Mesenchymal stem cell (in vitro differentiated cells and primary cell): ENCODE measurements at regions not wholly inside any gene's neighbourhood (a gene's known extent, or its start where the extent isn't known, plus 50 kb on each side); places are given as distances from the start of the nearest gene placed in this dataset.

ENCODE experiments used
- DNase-seq: peaks from one replicate; pipeline ENCODE4 v3.0.0-alpha.2; 2013
- H2AFZ ChIP-seq: one replicate; pipeline ENCODE4 v1.6.1; 2013; ENCODE audit warnings: low read depth, mild to moderate bottlenecking, control low read depth, inconsistent platforms, low read length, moderate library complexity
- H2AK5ac ChIP-seq: 2 replicates; pipeline ENCODE4 v1.6.1; 2013; ENCODE audit warnings: low read length, moderate library complexity, mild to moderate bottlenecking, inconsistent platforms; ENCODE audit not compliant: severe bottlenecking
- H2BK120ac ChIP-seq: one replicate; pipeline ENCODE4 v1.6.1; 2013; ENCODE audit warnings: low read depth, mild to moderate bottlenecking, inconsistent platforms, low read length, moderate library complexity
- H2BK12ac ChIP-seq, 2 experiments: one replicate each; pipeline ENCODE4 v1.6.1; 2013; ENCODE audit warnings: inconsistent platforms in 2 of 2, low read length in 2 of 2, mild to moderate bottlenecking in 2 of 2, moderate library complexity in 2 of 2, control low read depth in 1 of 2
- H2BK15ac ChIP-seq: one replicate; pipeline ENCODE4 v1.6.1; 2013; ENCODE audit warnings: mild to moderate bottlenecking, low read depth, inconsistent platforms; ENCODE audit not compliant: poor library complexity, severe bottlenecking
- H2BK5ac ChIP-seq: 2 replicates; pipeline ENCODE4 v1.6.1; 2013; ENCODE audit warnings: low read depth, mild to moderate bottlenecking, low read length, control low read depth, inconsistent platforms; ENCODE audit not compliant: poor library complexity, severe bottlenecking
- H3K14ac ChIP-seq, 2 experiments: one replicate each; pipeline ENCODE4 v1.6.1; 2013; ENCODE audit warnings: inconsistent platforms in 2 of 2, low read length in 2 of 2, control low read depth in 1 of 2, mild to moderate bottlenecking in 1 of 2, moderate library complexity in 1 of 2
- H3K18ac ChIP-seq, 2 experiments: one replicate each; pipeline ENCODE4 v1.6.1; 2013; ENCODE audit warnings: inconsistent platforms in 2 of 2, low read length in 2 of 2, control low read depth in 1 of 2, low read depth in 1 of 2, mild to moderate bottlenecking in 1 of 2
- H3K23ac ChIP-seq, 2 experiments: one replicate each; pipeline ENCODE4 v1.6.1; 2013; ENCODE audit warnings: inconsistent platforms in 2 of 2, low read length in 2 of 2, mild to moderate bottlenecking in 2 of 2, moderate library complexity in 2 of 2, control low read depth in 1 of 2
- H3K27ac ChIP-seq: 2 replicates; pipeline ENCODE4 v1.5.1; 2013; ENCODE audit warnings: mild to moderate bottlenecking, moderate library complexity, low read length, control low read depth, inconsistent platforms; ENCODE audit not compliant: poor library complexity, severe bottlenecking
- H3K27me3 ChIP-seq, 2 experiments: 2 replicates each; pipeline versions ENCODE4 v1.6.1 to v1.7.0; 2013; ENCODE audit warnings: low read length in 2 of 2, mild to moderate bottlenecking in 2 of 2, moderate library complexity in 2 of 2, control low read depth in 1 of 2, inconsistent platforms in 1 of 2; ENCODE audit not compliant: control insufficient read depth in 1 of 2, insufficient read depth in 1 of 2
- H3K36me3 ChIP-seq, 2 experiments: 2 replicates each; pipeline versions ENCODE4 v1.6.1 to v1.7.0; 2013; ENCODE audit warnings: low read length in 2 of 2, control low read depth in 1 of 2, inconsistent platforms in 1 of 2, low read depth in 1 of 2, mild to moderate bottlenecking in 1 of 2; ENCODE audit not compliant: insufficient read depth in 2 of 2, control insufficient read depth in 1 of 2
- H3K4ac ChIP-seq, 2 experiments: one replicate each; pipeline ENCODE4 v1.6.1; 2013; ENCODE audit warnings: inconsistent platforms in 2 of 2, low read length in 2 of 2, mild to moderate bottlenecking in 2 of 2, moderate library complexity in 2 of 2, control low read depth in 1 of 2, low read depth in 1 of 2
- H3K4me1 ChIP-seq: 2 replicates; pipeline ENCODE4 v1.6.1; 2013; ENCODE audit warnings: low read depth, low read length, control low read depth; ENCODE audit not compliant: control insufficient read depth, insufficient read depth
- H3K4me2 ChIP-seq: 2 replicates; pipeline ENCODE4 v1.6.1; 2013; ENCODE audit warnings: low read length, mild to moderate bottlenecking, inconsistent platforms; ENCODE audit not compliant: poor library complexity, severe bottlenecking
- H3K4me3 ChIP-seq, 2 experiments: 2 replicates each; pipeline versions ENCODE4 v1.5.1 to v1.7.0; 2013; ENCODE audit warnings: low read length in 2 of 2, mild to moderate bottlenecking in 2 of 2, control low read depth in 1 of 2, low read depth in 1 of 2; ENCODE audit not compliant: insufficient read depth in 1 of 2
- H3K79me1 ChIP-seq: replicated peaks from 2 replicates; pipeline ENCODE4 v1.6.1; 2013; ENCODE audit warnings: mild to moderate bottlenecking, control low read depth, low read length, inconsistent platforms; ENCODE audit not compliant: poor library complexity, severe bottlenecking
- H3K9ac ChIP-seq: 2 replicates; pipeline ENCODE4 v1.7.0; 2013; ENCODE audit warnings: mild to moderate bottlenecking, low read length, moderate library complexity
- H3K9me3 ChIP-seq: 2 replicates; pipeline ENCODE4 v1.7.0; 2013; ENCODE audit warnings: mild to moderate bottlenecking, low read length; ENCODE audit not compliant: control insufficient read depth
- H4K8ac ChIP-seq: one replicate; pipeline ENCODE4 v1.6.1; 2013; ENCODE audit warnings: inconsistent platforms, mild to moderate bottlenecking, low read length, moderate library complexity
- H4K91ac ChIP-seq: one replicate; pipeline ENCODE4 v1.6.1; 2013; ENCODE audit warnings: mild to moderate bottlenecking, low read length, inconsistent platforms
- WGBS: methylation state at CpG from one replicate; pipeline ENCODE4 v1.1.7; 2013; ENCODE audit warnings: mixed read lengths; 5-methylcytosine and 5-hydroxymethylcytosine counted together

DNA sequence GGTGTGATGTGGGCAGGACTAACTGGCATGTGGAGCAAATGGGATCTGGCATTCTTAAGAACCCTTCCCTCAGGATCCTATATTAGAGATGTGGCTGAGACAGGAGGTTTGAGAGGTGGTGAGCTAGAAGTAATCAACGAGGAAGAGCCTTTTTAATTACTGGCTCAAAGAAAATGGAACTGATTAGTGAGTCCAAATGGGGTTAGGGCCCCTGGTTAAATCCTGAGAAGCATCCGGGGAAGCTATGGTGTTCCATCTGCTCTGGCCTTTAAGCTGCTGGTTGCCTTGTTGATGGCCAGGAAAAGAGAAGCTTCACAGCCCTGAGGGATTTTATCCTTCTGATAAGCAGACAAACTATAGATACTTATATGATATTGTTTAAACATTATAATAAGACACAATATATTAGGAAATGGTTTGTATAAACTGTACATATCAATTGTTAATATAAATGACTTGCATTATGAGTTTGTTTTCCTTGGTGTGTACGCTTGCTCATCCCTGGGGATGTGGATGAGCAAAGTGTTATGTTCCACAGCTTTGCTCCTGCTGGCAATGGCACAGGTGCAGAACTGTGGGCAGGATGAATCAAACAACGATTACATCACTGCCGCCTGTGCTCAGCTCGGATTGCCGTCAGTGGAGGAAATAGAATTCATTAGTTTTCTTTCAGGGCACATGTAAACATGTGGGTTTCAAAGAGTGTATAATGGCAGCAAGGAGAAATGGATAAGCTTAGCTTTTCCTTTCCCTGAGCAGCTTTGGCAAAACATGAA, 328.6 kb upstream of the ARX start:
- Histone ChIP-seq H2BK15ac (no peak overlapping the region), H2BK5ac (no peak overlapping the region), H3K18ac (no peak overlapping the region), H4K91ac (no peak overlapping the region), H3K27ac (no peak overlapping the region), H3K36me3 (no peaks in the 10 kb centered on the region), H2AK5ac (no peak overlapping the region), H3K4me3 (no peak overlapping the region), H3K14ac (no peak overlapping the region), H2BK12ac (no peak overlapping the region), H3K4ac (no peak overlapping the region), H2BK120ac (no peak overlapping the region), H4K8ac (no peak overlapping the region), H3K27me3 (no peaks in the 10 kb centered on the region), H3K23ac (no peak overlapping the region), H3K9me3 (peaks cover 3% of the 10 kb centered on the region), H3K9ac (no peak overlapping the region), H2AFZ (no peak overlapping the region), H3K79me1 (no peaks in the 10 kb centered on the region), H3K4me1 (no peaks in the 10 kb centered on the region), H3K4me2 (no peak overlapping the region)
- no peak for DNase-seq
- WGBS, result 72% methylated on average over 6 of the region's 7 CpGs

- no peak overlapping the region for H3K18ac ChIP-seq
- 73% methylated on average over 1 of the region's 1 CpG for WGBS
- no peak overlapping the region for H3K14ac ChIP-seq
- no peak overlapping the region for H3K4me2 ChIP-seq
- no peaks in the 10 kb centered on the region for H3K79me1 ChIP-seq
- no peak overlapping the region for H2AFZ ChIP-seq
- H3K23ac ChIP-seq, result no peak overlapping the region
- no peaks in the 10 kb centered on the region for H3K27me3 ChIP-seq
- DNase-seq, result no peak
- H2BK15ac ChIP-seq, result no peak overlapping the region
- H2BK120ac ChIP-seq, result no peak overlapping the region
- no peak overlapping the region for H2BK12ac ChIP-seq
- H2BK5ac ChIP-seq, result no peak overlapping the region
- no peak overlapping the region for H3K4ac ChIP-seq
- H3K36me3 ChIP-seq, result no peaks in the 10 kb centered on the region
- H4K91ac ChIP-seq, result no peak overlapping the region
- H3K9me3 ChIP-seq, result peaks cover 3% of the 10 kb centered on the region
- no peak overlapping the region for H3K9ac ChIP-seq
- H3K4me1 ChIP-seq, result no peaks in the 10 kb centered on the region
- H2AK5ac ChIP-seq, result no peak overlapping the region
- no peak overlapping the region for H4K8ac ChIP-seq
- no peak overlapping the region for H3K4me3 ChIP-seq
- H3K27ac ChIP-seq, result no peak overlapping the region
Observed at GRCh38 chrX:25343060-25343459, 327.3 kb upstream of the ARX start.

DNA sequence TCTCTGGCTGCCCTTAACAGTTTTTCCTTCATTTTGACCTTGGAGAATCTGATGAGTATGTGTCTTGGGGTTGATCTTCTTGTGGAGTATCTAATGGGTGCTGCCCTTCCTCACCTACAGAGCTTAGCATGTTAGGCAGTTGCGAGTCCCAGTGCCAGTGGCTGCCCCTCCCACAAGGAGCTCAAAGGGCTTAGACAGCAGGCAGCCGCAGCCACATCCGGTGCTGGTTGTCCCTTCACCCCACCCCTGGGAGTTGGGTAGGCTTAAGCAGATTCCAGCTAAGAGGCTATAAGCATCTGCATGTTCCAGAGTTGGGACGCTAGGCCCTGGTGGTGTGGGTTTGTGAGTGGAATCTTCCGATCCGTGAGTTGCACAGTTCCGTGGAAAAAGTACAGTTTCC, 322.1 kb upstream of the ARX start:
- Histone ChIP-seq H2AK5ac (no peak overlapping the region), H3K18ac (no peak overlapping the region), H3K9ac (no peak overlapping the region), H3K27ac (no peak overlapping the region), H3K79me1 (no peaks in the 10 kb centered on the region), H4K91ac (no peak overlapping the region), H2BK12ac (no peak overlapping the region), H3K9me3 (peaks cover 3% of the 10 kb centered on the region), H2BK5ac (no peak overlapping the region), H3K27me3 (no peaks in the 10 kb centered on the region), H3K14ac (no peak overlapping the region), H2BK120ac (no peak overlapping the region), H3K36me3 (no peaks in the 10 kb centered on the region), H2AFZ (no peak overlapping the region), H3K4ac (no peak overlapping the region), H2BK15ac (no peak overlapping the region), H3K4me2 (no peak overlapping the region), H3K4me3 (no peak overlapping the region), H3K4me1 (no peaks in the 10 kb centered on the region), H4K8ac (no peak overlapping the region), H3K23ac (no peak overlapping the region)
- DNase-seq, result no peak
- 94% methylated on average over 4 of the region's 7 CpGs for WGBS

- Histone ChIP-seq H2AK5ac (no peak overlapping the region), H3K23ac (no peak overlapping the region), H3K27me3 (no peaks in the 10 kb centered on the region), H3K4ac (no peak overlapping the region), H3K36me3 (no peaks in the 10 kb centered on the region), H3K9me3 (no peaks in the 10 kb centered on the region), H3K4me2 (no peak overlapping the region), H2BK12ac (no peak overlapping the region), H2BK15ac (no peak overlapping the region), H3K9ac (no peak overlapping the region), H3K14ac (no peak overlapping the region), H3K18ac (no peak overlapping the region), H3K4me1 (no peaks in the 10 kb centered on the region), H3K27ac (no peak overlapping the region), H4K8ac (no peak overlapping the region), H2BK5ac (no peak overlapping the region), H3K79me1 (no peaks in the 10 kb centered on the region), H2AFZ (no peak overlapping the region), H2BK120ac (no peak overlapping the region), H4K91ac (no peak overlapping the region), H3K4me3 (no peak overlapping the region)
- 83% methylated on average over 1 of the region's 2 CpGs for WGBS
- no peak for DNase-seq
Observed at GRCh38 chrX:25300994-25301393, 285.2 kb upstream of the ARX start.
